ENCODE measurements at regions not wholly inside any gene's neighbourhood (a gene's known extent, or its start where the extent isn't known, plus 50 kb on each side); places are given as distances from the start of the nearest gene placed in this dataset.

DNA sequence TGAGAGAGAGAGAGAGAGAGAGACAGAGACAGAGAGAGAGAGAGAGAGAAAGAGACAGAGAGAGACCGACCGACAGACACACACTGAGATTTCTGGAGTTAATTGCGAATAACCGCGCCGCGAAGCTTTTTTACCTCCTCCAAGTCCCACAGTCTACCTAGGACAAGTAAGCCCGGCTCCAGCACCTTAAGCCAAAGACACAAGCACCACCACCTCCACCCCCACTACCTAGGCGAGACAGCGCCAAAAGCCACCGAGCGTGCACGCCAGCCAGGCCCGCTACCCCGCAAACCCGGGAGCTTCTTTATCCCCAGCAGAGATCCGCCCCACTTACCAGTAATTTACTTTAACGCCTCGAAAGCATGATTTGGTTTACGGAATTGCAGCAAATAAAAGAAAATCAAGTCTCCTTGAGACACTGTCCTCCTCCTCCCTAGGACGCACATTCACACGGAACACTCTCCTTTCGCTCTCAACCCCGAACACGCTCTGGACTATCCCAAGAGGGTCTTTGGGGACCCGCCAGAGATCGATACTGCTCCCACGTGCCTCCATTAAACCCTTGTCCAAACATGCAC, 649.6 kb upstream of the DIPK2B start:
- peak overlapping the region in 2 of 3 donors; percentile 36 to 59 for H3K27ac ChIP-seq (ENCODE audit: low read depth in 1 of 3, low read length in 2 of 3)
- 3 to 44% (median 5%) methylated on average over 28 of the region's 28 CpGs for WGBS, 3 donors
- peak; percentile 13 to 52 for DNase-seq
- H3K4me1 ChIP-seq (ENCODE audit: control insufficient read depth in 3 of 3, insufficient read depth in 2 of 3, low read depth in 1 of 3, low read length in 2 of 3) = no peaks in the 10 kb centered on the region
- no peaks in the 10 kb centered on the region for H3K27me3 ChIP-seq (ENCODE audit: control insufficient read depth in 3 of 3, insufficient read depth in 3 of 3, low read length in 3 of 3)
- peaks cover 0 to 13% (median 0%) of the 10 kb centered on the region in 3 donors for H3K36me3 ChIP-seq (ENCODE audit: control insufficient read depth in 3 of 3, insufficient read depth in 2 of 3, low read depth in 1 of 3, low read length in 3 of 3)
- no peak for FAIRE-seq
- peak overlapping the region; percentile 25 to 74 (median 68) for H3K4me3 ChIP-seq (ENCODE audit: low read depth in 1 of 3, low read length in 3 of 3)
- no peaks in the 10 kb centered on the region for H3K9me3 ChIP-seq (ENCODE audit: control insufficient read depth in 2 of 2, insufficient read depth in 1 of 2, low read depth in 1 of 2, low read length in 1 of 2)

DNA sequence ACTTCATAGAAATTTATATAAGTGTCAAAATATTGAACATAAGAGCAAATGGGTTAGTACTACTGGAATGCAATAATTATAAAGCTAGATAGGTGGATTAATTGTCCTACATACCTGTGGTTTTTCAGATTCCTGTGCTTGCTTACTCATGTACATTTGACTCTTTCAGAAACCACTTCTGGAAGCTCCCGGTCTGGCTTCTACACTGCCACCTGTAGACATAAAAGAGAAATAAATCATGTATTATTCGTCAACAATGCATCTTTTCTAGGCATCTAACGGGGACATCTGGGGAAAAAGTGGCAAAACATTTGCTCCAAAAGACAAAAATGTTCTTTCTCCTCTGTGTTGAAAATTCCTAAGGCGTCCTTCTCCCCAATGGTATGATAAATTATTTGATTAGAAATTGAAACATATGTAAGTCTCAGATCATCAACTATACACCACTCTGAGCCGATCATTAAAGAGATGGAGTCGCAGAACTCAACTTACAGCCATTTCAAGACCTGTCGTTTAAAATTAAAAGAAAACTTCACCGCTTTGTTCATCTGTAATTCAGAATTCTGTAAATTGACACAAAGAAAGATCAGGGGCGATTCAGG, 648.7 kb upstream of the DIPK2B start:
- H3K9me3 ChIP-seq (ENCODE audit: control insufficient read depth in 2 of 2, insufficient read depth in 1 of 2, low read depth in 1 of 2, low read length in 1 of 2) = no peaks in the 10 kb centered on the region
- H3K27me3 ChIP-seq (ENCODE audit: control insufficient read depth in 3 of 3, insufficient read depth in 3 of 3, low read length in 3 of 3) = no peaks in the 10 kb centered on the region
- H3K4me3 ChIP-seq (ENCODE audit: low read depth in 1 of 3, low read length in 3 of 3) = peak overlapping the region in 1 of 3 donors; percentile 74
- FAIRE-seq (no peak), DNase-seq (peak; percentile 42 to 50)
- WGBS, 3 donors = 5 to 25% (median 19%) methylated on average over 9 of the region's 9 CpGs
- no peaks in the 10 kb centered on the region for H3K4me1 ChIP-seq (ENCODE audit: control insufficient read depth in 3 of 3, insufficient read depth in 2 of 3, low read depth in 1 of 3, low read length in 2 of 3)
- H3K36me3 ChIP-seq (ENCODE audit: control insufficient read depth in 3 of 3, insufficient read depth in 2 of 3, low read depth in 1 of 3, low read length in 3 of 3) = peaks cover 0 to 17% (median 0%) of the 10 kb centered on the region in 3 donors
- no peak overlapping the region for H3K27ac ChIP-seq (ENCODE audit: low read depth in 1 of 3, low read length in 2 of 3)

- no peaks in the 10 kb centered on the region for H3K4me1 ChIP-seq (ENCODE audit: control insufficient read depth in 3 of 3, insufficient read depth in 2 of 3, low read depth in 1 of 3, low read length in 2 of 3)
- H3K27ac ChIP-seq (ENCODE audit: low read depth in 1 of 3, low read length in 2 of 3) = no peak overlapping the region
- H3K9me3 ChIP-seq (ENCODE audit: control insufficient read depth in 2 of 2, insufficient read depth in 1 of 2, low read depth in 1 of 2, low read length in 1 of 2) = no peaks in the 10 kb centered on the region
- DNase-seq (no peak), FAIRE-seq (no peak)
- H3K36me3 ChIP-seq (ENCODE audit: control insufficient read depth in 3 of 3, insufficient read depth in 2 of 3, low read depth in 1 of 3, low read length in 3 of 3) = peaks cover 0 to 17% (median 0%) of the 10 kb centered on the region in 3 donors
- no peaks in the 10 kb centered on the region for H3K27me3 ChIP-seq (ENCODE audit: control insufficient read depth in 3 of 3, insufficient read depth in 3 of 3, low read length in 3 of 3)
- WGBS, 3 donors = 79 to 84% (median 80%) methylated on average over 5 of the region's 5 CpGs
- no peak overlapping the region for H3K4me3 ChIP-seq (ENCODE audit: low read depth in 1 of 3, low read length in 3 of 3)
These were observed 647.3 kb upstream of the DIPK2B start for GRCh38 chrX:45847961-45848360.

DNA sequence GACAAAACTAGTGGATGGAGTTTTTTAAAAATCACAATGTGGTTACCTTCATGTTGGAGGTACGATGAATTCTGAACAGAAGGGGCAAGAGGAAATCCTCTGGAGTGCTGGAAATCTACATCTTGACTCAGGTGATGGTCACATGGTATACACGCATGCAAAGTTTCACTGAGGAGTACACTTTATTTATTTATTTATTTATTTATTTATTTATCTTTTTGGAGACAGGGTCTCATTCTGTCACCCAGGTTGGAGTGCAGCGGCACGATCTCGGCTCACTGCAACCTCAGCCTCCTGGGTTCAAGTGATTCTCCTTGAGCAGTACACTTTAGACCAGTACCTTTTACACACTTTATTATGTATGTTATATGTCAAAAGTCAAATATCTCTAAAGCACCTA, 645.7 kb upstream of the DIPK2B start:
- FAIRE-seq (no peak), DNase-seq (no peak)
- Histone ChIP-seq H3K4me3 (ENCODE audit: low read depth in 1 of 3, low read length in 3 of 3) (no peak overlapping the region), H3K9me3 (ENCODE audit: control insufficient read depth in 2 of 2, insufficient read depth in 1 of 2, low read depth in 1 of 2, low read length in 1 of 2) (no peaks in the 10 kb centered on the region), H3K4me1 (ENCODE audit: control insufficient read depth in 3 of 3, insufficient read depth in 2 of 3, low read depth in 1 of 3, low read length in 2 of 3) (no peaks in the 10 kb centered on the region), H3K27ac (ENCODE audit: low read depth in 1 of 3, low read length in 2 of 3) (no peak overlapping the region), H3K36me3 (ENCODE audit: control insufficient read depth in 3 of 3, insufficient read depth in 2 of 3, low read depth in 1 of 3, low read length in 3 of 3) (peaks cover 0 to 20% (median 0%) of the 10 kb centered on the region in 3 donors), H3K27me3 (ENCODE audit: control insufficient read depth in 3 of 3, insufficient read depth in 3 of 3, low read length in 3 of 3) (no peaks in the 10 kb centered on the region)
- 92 to 97% (median 96%) methylated on average over 5 of the region's 5 CpGs for WGBS, 3 donors

DNA sequence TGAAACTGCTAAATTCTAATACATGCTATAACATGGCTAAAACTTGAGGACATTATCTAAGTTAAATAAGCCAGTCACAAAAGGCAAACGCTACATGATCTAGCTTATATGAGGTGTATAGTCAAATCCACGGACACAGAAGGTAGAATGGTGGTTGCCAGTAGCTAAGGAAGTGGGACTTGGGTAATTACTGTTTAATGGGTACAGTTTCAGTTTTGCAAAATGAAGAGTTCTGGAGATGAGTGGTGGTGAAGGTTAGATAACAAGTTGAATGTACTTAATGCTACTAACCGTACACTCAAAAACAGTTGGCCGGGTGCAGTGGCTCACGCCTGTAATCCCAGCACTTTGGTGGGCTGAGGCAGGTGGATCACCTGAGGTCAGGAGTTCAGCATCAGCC, 644.5 kb upstream of the DIPK2B start:
- no peaks in the 10 kb centered on the region for H3K9me3 ChIP-seq (ENCODE audit: control insufficient read depth in 2 of 2, insufficient read depth in 1 of 2, low read depth in 1 of 2, low read length in 1 of 2)
- FAIRE-seq = no peak
- 75 to 97% (median 87%) methylated on average over 5 of the region's 5 CpGs for WGBS, 3 donors

DNA sequence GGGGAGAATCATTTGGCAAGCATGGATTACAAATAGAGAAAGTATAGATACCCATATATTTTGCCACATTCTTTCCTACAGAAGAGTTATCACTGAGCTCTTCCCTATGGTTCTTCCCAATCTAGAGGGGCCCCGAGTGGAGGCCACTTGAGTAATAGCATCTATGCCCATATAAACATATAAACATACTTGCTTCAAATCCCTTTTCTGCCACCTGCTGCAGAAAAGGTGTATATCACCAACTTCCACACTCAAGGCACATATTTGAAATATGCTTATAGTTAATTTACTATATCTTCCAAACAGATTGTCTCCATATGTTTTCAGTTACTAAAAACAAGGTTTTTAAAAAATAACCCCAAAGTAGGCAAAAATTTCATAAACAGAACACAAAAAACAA, 642.8 kb upstream of the DIPK2B start:
- no peak overlapping the region for H3K27ac ChIP-seq (ENCODE audit: low read depth in 1 of 3, low read length in 2 of 3)
- H3K27me3 ChIP-seq (ENCODE audit: control insufficient read depth in 3 of 3, insufficient read depth in 3 of 3, low read length in 3 of 3) = no peaks in the 10 kb centered on the region
- no peaks in the 10 kb centered on the region for H3K4me1 ChIP-seq (ENCODE audit: control insufficient read depth in 3 of 3, insufficient read depth in 2 of 3, low read depth in 1 of 3, low read length in 2 of 3)
- H3K9me3 ChIP-seq (ENCODE audit: control insufficient read depth in 2 of 2, insufficient read depth in 1 of 2, low read depth in 1 of 2, low read length in 1 of 2) = no peaks in the 10 kb centered on the region
- 24 to 60% (median 41%) methylated on average over 1 of the region's 1 CpG for WGBS, 3 donors
- H3K36me3 ChIP-seq (ENCODE audit: control insufficient read depth in 3 of 3, insufficient read depth in 2 of 3, low read depth in 1 of 3, low read length in 3 of 3) = peaks cover 0 to 20% (median 0%) of the 10 kb centered on the region in 3 donors
- no peak overlapping the region for H3K4me3 ChIP-seq (ENCODE audit: low read depth in 1 of 3, low read length in 3 of 3)
- FAIRE-seq (no peak), DNase-seq (peak in 1 of 2 donors; percentile 3)

More for the DNA sequence above, 644.5 kb upstream of the DIPK2B start:
- Histone ChIP-seq H3K27ac (ENCODE audit: low read depth in 1 of 3, low read length in 2 of 3) (no peak overlapping the region), H3K4me3 (ENCODE audit: low read depth in 1 of 3, low read length in 3 of 3) (no peak overlapping the region), H3K36me3 (ENCODE audit: control insufficient read depth in 3 of 3, insufficient read depth in 2 of 3, low read depth in 1 of 3, low read length in 3 of 3) (peaks cover 0 to 20% (median 0%) of the 10 kb centered on the region in 3 donors), H3K27me3 (ENCODE audit: control insufficient read depth in 3 of 3, insufficient read depth in 3 of 3, low read length in 3 of 3) (no peaks in the 10 kb centered on the region), H3K4me1 (ENCODE audit: control insufficient read depth in 3 of 3, insufficient read depth in 2 of 3, low read depth in 1 of 3, low read length in 2 of 3) (no peaks in the 10 kb centered on the region)
- no peak for DNase-seq

GRCh38 chrX:45842926-45843315, 642.2 kb upstream of the DIPK2B start:
- H3K27ac ChIP-seq (ENCODE audit: low read depth in 1 of 3, low read length in 2 of 3) = no peak overlapping the region
- no peaks in the 10 kb centered on the region for H3K9me3 ChIP-seq (ENCODE audit: control insufficient read depth in 2 of 2, insufficient read depth in 1 of 2, low read depth in 1 of 2, low read length in 1 of 2)
- peaks cover 0 to 18% (median 0%) of the 10 kb centered on the region in 3 donors for H3K36me3 ChIP-seq (ENCODE audit: control insufficient read depth in 3 of 3, insufficient read depth in 2 of 3, low read depth in 1 of 3, low read length in 3 of 3)
- no peaks in the 10 kb centered on the region for H3K4me1 ChIP-seq (ENCODE audit: control insufficient read depth in 3 of 3, insufficient read depth in 2 of 3, low read depth in 1 of 3, low read length in 2 of 3)
- WGBS, 3 donors = 56 to 94% (median 83%) methylated on average over 1 of the region's 1 CpG
- no peak for FAIRE-seq
- H3K27me3 ChIP-seq (ENCODE audit: control insufficient read depth in 3 of 3, insufficient read depth in 3 of 3, low read length in 3 of 3) = no peaks in the 10 kb centered on the region
- no peak for DNase-seq
- H3K4me3 ChIP-seq (ENCODE audit: low read depth in 1 of 3, low read length in 3 of 3) = no peak overlapping the region

GRCh38 chrX:45842207-45842925, 641.7 kb upstream of the DIPK2B start:
- DNase-seq = no peak
- Histone ChIP-seq H3K27me3 (ENCODE audit: control insufficient read depth in 3 of 3, insufficient read depth in 3 of 3, low read length in 3 of 3) (no peaks in the 10 kb centered on the region), H3K4me3 (ENCODE audit: low read depth in 1 of 3, low read length in 3 of 3) (no peak overlapping the region), H3K27ac (ENCODE audit: low read depth in 1 of 3, low read length in 2 of 3) (no peak overlapping the region), H3K36me3 (ENCODE audit: control insufficient read depth in 3 of 3, insufficient read depth in 2 of 3, low read depth in 1 of 3, low read length in 3 of 3) (peaks cover 0 to 15% (median 0%) of the 10 kb centered on the region in 3 donors), H3K9me3 (ENCODE audit: control insufficient read depth in 2 of 2, insufficient read depth in 1 of 2, low read depth in 1 of 2, low read length in 1 of 2) (no peaks in the 10 kb centered on the region), H3K4me1 (ENCODE audit: control insufficient read depth in 3 of 3, insufficient read depth in 2 of 3, low read depth in 1 of 3, low read length in 2 of 3) (no peaks in the 10 kb centered on the region)
- WGBS, 3 donors = 45 to 52% (median 46%) methylated on average over 2 of the region's 2 CpGs
- FAIRE-seq = no peak
